Cardiac muscle cell (in vitro differentiated cells and primary cell): ENCODE measurements at regions not wholly inside any gene's neighbourhood (a gene's known extent, or its start where the extent isn't known, plus 50 kb on each side); places are given as distances from the start of the nearest gene placed in this dataset.

Experiments
- DNase-seq, 2 donors: peaks; one replicate each; pipeline versions ENCODE4 v3.0.0 to v3.0.0-alpha.2; 2010 to 2017; ENCODE audit warnings: low read depth in 1 of 2, low spot score in 1 of 2
- H3K27ac ChIP-seq: fragments of 200-600 bp; sonication (generic); 2 replicates; pipeline ENCODE4 v1.5.1; 2016
- H3K27me3 ChIP-seq: fragments of 200-600 bp; sonication (generic); 2 replicates; pipeline ENCODE4 v1.6.0; 2016; ENCODE audit warnings: control low read depth
- H3K36me3 ChIP-seq: fragments of 200-600 bp; sonication (generic); 2 replicates; pipeline ENCODE4 v1.5.1; 2016; ENCODE audit warnings: control low read depth
- H3K4me1 ChIP-seq: fragments of 200-600 bp; sonication (generic); 2 replicates; pipeline ENCODE4 v1.8.1; 2017; ENCODE audit warnings: low read depth, mild to moderate bottlenecking, mixed run types
- H3K4me3 ChIP-seq: fragments of 200-600 bp; sonication (generic); 2 replicates; pipeline ENCODE4 v1.5.1; 2016; ENCODE audit warnings: mild to moderate bottlenecking
- H3K9me3 ChIP-seq: fragments of 200-600 bp; sonication (generic); 2 replicates; pipeline ENCODE4 v1.5.1; 2017; ENCODE audit warnings: low read depth, mild to moderate bottlenecking, control low read depth
- CTCF ChIP-seq: IDR thresholded peaks from 2 replicates; pipeline ENCODE4 v1.5.1; 2012; ENCODE audit warnings: low read depth, mild to moderate bottlenecking, low read length

- no peaks in the 10 kb centered on the region for H3K36me3 ChIP-seq
- no peaks in the 10 kb centered on the region for H3K4me1 ChIP-seq
- H3K27me3 ChIP-seq: no peaks in the 10 kb centered on the region
- no peaks in the 10 kb centered on the region for H3K9me3 ChIP-seq
- no peak for TF ChIP-seq CTCF
- no peak overlapping the region for H3K4me3 ChIP-seq
- DNase-seq: no peak
- no peak overlapping the region for H3K27ac ChIP-seq
Measured at GRCh38 chr1:94305704-94306103, 68.3 kb upstream of the ARHGAP29 start.

- DNase-seq: no peak
- Histone ChIP-seq H3K36me3 (no peaks in the 10 kb centered on the region), H3K4me3 (no peak overlapping the region), H3K9me3 (no peaks in the 10 kb centered on the region), H3K27ac (no peak overlapping the region), H3K4me1 (no peaks in the 10 kb centered on the region), H3K27me3 (no peaks in the 10 kb centered on the region)
- TF ChIP-seq CTCF: no peak
Measured at GRCh38 chr1:94304553-94304952, 67.2 kb upstream of the ARHGAP29 start.

GRCh38 chr1:94303005-94303404 is 65.6 kb upstream of the ARHGAP29 start:
- H3K9me3 ChIP-seq: no peaks in the 10 kb centered on the region
- no peaks in the 10 kb centered on the region for H3K36me3 ChIP-seq
- no peak for TF ChIP-seq CTCF
- H3K27ac ChIP-seq: no peak overlapping the region
- no peaks in the 10 kb centered on the region for H3K4me1 ChIP-seq
- no peak overlapping the region for H3K4me3 ChIP-seq
- no peak for DNase-seq
- no peaks in the 10 kb centered on the region for H3K27me3 ChIP-seq

- H3K27ac ChIP-seq: no peak overlapping the region
- no peak for TF ChIP-seq CTCF
- no peaks in the 10 kb centered on the region for H3K4me1 ChIP-seq
- H3K27me3 ChIP-seq: no peaks in the 10 kb centered on the region
- no peaks in the 10 kb centered on the region for H3K36me3 ChIP-seq
- DNase-seq: no peak
- H3K9me3 ChIP-seq: no peaks in the 10 kb centered on the region
- H3K4me3 ChIP-seq: no peak overlapping the region
Measured at GRCh38 chr1:94302497-94302896, 65.1 kb upstream of the ARHGAP29 start.

- no peaks in the 10 kb centered on the region for H3K4me1 ChIP-seq
- no peaks in the 10 kb centered on the region for H3K36me3 ChIP-seq
- H3K9me3 ChIP-seq: no peaks in the 10 kb centered on the region
- H3K27me3 ChIP-seq: no peaks in the 10 kb centered on the region
- no peak for TF ChIP-seq CTCF
- H3K4me3 ChIP-seq: no peak overlapping the region
- no peak overlapping the region for H3K27ac ChIP-seq
- DNase-seq: no peak
Measured at GRCh38 chr1:94301186-94301585, 63.8 kb upstream of the ARHGAP29 start.

- DNase-seq: no peak
- H3K9me3 ChIP-seq: no peaks in the 10 kb centered on the region
- H3K4me1 ChIP-seq: no peaks in the 10 kb centered on the region
- H3K4me3 ChIP-seq: no peak overlapping the region
- H3K27ac ChIP-seq: no peak overlapping the region
- TF ChIP-seq CTCF: no peak
- no peaks in the 10 kb centered on the region for H3K27me3 ChIP-seq
- H3K36me3 ChIP-seq: no peaks in the 10 kb centered on the region
Measured at GRCh38 chr1:94300731-94301130, 63.3 kb upstream of the ARHGAP29 start.
